ENCODE measurements at regions not wholly inside any gene's neighbourhood (a gene's known extent, or its start where the extent isn't known, plus 50 kb on each side); places are given as distances from the start of the nearest gene placed in this dataset.

- H3K4me3 ChIP-seq (ENCODE audit: low read length): no peak overlapping the region
- intact Hi-C loops (cut with DNase I): no loop called here
- ATAC-seq (no peak), DNase-seq (no peak)
- 74% methylated on average over 1 of the region's 1 CpG for WGBS
- H3K9me3 ChIP-seq (ENCODE audit: control insufficient read depth, low read length): no peaks in the 10 kb centered on the region
- H3K27me3 ChIP-seq (ENCODE audit: control insufficient read depth, insufficient read depth): no peaks in the 10 kb centered on the region
- no peak overlapping the region for H3K27ac ChIP-seq (ENCODE audit: low read length)
- H3K4me1 ChIP-seq (ENCODE audit: control insufficient read depth, insufficient read depth, low read length): no peaks in the 10 kb centered on the region
Measured at GRCh38 chrX:147763131-147763530, 148.6 kb upstream of the FMR1 start.

DNA sequence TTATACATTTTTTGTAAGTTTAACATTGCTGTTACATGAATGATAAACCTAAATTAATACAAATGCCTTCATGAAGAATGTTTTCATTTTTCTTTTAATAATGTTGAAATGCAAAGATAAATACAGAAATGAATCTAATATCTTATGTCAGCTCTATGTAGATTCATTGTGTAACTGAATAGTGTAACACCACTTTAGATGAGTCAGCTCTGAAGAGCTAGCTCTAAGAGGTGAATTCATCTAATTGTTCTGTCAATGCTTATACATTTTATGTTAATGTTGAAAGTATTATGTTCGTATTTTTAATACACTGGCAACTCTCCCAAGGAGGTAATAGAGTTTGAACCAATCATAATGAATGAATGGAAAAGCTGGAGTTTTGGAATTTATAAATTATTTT lies 146.9 kb upstream of the FMR1 start:
- 49% methylated on average over 1 of the region's 1 CpG for WGBS
- Histone ChIP-seq H3K4me1 (ENCODE audit: control insufficient read depth, insufficient read depth, low read length) (no peaks in the 10 kb centered on the region), H3K4me3 (ENCODE audit: low read length) (no peak overlapping the region), H3K27me3 (ENCODE audit: control insufficient read depth, insufficient read depth) (no peaks in the 10 kb centered on the region), H3K27ac (ENCODE audit: low read length) (no peak overlapping the region), H3K9me3 (ENCODE audit: control insufficient read depth, low read length) (no peaks in the 10 kb centered on the region)
- no peak for DNase-seq
- intact Hi-C loops (cut with DNase I): no loop called here
- no peak for ATAC-seq

- Histone ChIP-seq H3K27me3 (ENCODE audit: control insufficient read depth, insufficient read depth) (no peaks in the 10 kb centered on the region), H3K4me1 (ENCODE audit: control insufficient read depth, insufficient read depth, low read length) (no peaks in the 10 kb centered on the region), H3K4me3 (ENCODE audit: low read length) (no peak overlapping the region), H3K9me3 (ENCODE audit: control insufficient read depth, low read length) (no peaks in the 10 kb centered on the region), H3K27ac (ENCODE audit: low read length) (no peak overlapping the region)
- ATAC-seq: no peak
- no peak for DNase-seq
- intact Hi-C loops (cut with DNase I): no loop called here
- WGBS: 96% methylated on average over 1 of the region's 1 CpG
Measured at GRCh38 chrX:147770858-147771257, 140.9 kb upstream of the FMR1 start.

DNA sequence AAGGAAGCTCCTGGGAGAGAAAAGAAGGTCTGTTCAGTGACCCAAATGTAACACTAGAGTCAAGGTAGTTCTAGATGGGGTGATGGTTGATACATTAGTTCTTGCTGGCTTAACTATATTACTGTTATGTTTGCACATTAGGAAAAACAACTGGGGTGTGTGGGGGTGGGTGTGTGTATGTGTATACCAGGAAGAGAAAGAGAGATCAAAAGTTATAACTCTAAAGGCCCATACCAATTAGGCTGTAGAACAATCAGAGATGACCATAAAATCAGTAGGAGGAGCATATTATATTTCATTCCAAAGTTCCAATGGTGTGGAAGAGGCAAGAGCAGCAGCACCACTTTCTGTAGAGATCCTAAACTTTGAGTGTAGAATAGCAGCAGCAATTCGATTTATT lies 134.7 kb upstream of the FMR1 start:
- no peak for ATAC-seq
- no peak overlapping the region for H3K27ac ChIP-seq (ENCODE audit: low read length)
- no peak for DNase-seq
- no peaks in the 10 kb centered on the region for H3K9me3 ChIP-seq (ENCODE audit: control insufficient read depth, low read length)
- intact Hi-C loops (cut with DNase I): no loop called here
- H3K4me1 ChIP-seq (ENCODE audit: control insufficient read depth, insufficient read depth, low read length): no peaks in the 10 kb centered on the region
- no peak overlapping the region for H3K4me3 ChIP-seq (ENCODE audit: low read length)
- no peaks in the 10 kb centered on the region for H3K27me3 ChIP-seq (ENCODE audit: control insufficient read depth, insufficient read depth)
- 72% methylated on average over 1 of the region's 1 CpG for WGBS

DNA sequence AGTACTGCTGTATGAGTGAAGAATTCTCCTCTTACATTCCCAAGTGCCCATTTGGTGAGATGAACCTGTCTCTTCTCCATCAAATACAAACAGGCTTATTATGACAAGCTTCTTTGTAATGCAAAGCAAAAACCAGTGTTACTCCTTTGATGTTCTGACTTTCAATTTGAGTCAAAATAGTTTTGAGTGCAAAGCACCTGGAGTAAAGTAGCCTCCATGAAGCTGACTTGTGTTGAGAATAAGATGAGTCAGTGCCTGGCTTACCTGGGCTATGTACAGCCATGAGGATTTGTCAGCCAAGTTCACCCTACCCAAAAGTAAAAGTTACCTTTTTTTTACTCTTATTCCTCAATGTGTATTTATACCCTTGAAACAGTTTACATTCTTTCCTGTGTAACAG lies 132.5 kb upstream of the FMR1 start:
- no peaks in the 10 kb centered on the region for H3K27me3 ChIP-seq (ENCODE audit: control insufficient read depth, insufficient read depth)
- no peaks in the 10 kb centered on the region for H3K9me3 ChIP-seq (ENCODE audit: control insufficient read depth, low read length)
- H3K4me1 ChIP-seq (ENCODE audit: control insufficient read depth, insufficient read depth, low read length): no peaks in the 10 kb centered on the region
- H3K27ac ChIP-seq (ENCODE audit: low read length): no peak overlapping the region
- no peak for DNase-seq
- ATAC-seq: no peak
- intact Hi-C loops (cut with DNase I): no loop called here
- no peak overlapping the region for H3K4me3 ChIP-seq (ENCODE audit: low read length)

DNA sequence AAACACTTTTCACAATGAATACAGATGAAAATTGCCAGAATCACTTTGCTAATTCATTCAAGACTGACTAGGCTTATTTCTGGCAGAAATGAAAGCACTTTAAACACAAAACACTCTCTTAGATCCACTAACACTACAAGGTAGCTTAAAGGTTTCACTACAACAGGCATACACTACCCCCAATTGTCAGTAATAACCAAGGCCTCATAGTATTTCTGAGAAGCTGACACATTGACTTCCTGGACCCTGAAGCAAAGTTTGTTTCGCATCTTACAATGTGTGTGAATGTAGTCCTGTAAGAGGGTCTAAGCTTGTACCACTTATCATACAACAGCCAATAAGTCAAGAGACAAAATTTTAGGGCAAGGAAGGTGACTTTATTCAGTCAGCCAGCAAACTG lies 129.9 kb upstream of the FMR1 start:
- Histone ChIP-seq H3K4me3 (ENCODE audit: low read length) (no peak overlapping the region), H3K4me1 (ENCODE audit: control insufficient read depth, insufficient read depth, low read length) (no peaks in the 10 kb centered on the region), H3K9me3 (ENCODE audit: control insufficient read depth, low read length) (no peaks in the 10 kb centered on the region), H3K27me3 (ENCODE audit: control insufficient read depth, insufficient read depth) (no peaks in the 10 kb centered on the region), H3K27ac (ENCODE audit: low read length) (no peak overlapping the region)
- ATAC-seq (no peak), DNase-seq (no peak)
- 85% methylated on average over 1 of the region's 1 CpG for whole genome bisulfite sequencing
- intact Hi-C loops (cut with DNase I): no loop called here

DNA sequence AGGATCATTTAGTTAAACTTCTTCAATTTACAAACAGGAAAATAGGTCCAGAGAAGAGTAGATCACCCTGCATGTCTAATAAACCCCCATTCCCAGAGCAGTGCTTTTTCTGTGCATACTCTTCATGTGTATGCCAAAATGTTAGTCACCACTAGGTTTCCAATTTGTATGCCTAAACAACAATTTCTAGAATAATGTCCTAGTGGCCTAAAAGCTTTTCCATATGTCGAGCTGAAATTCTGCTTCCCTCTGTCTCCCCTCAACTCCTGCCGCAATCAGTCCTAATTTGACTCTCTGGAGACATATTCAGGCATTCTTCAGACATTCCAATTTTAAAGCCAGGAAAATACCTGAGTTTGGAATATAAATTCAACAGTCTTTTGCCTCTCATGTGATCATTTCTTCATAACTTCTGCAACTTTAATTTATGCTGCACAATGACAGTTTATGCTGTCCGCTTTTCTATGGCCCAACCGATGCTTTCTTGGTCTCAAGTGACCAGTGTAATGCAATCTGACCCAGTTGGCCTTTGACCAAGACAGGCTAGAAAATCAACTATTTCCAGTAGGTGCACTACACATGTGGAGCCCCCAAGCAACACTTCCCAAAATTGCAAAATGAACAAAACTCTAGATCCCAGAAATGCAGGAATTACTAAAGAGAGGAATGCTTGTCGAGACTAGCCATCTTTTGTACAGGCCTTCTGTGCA lies 122.9 kb upstream of the FMR1 start:
- no peak for DNase-seq
- intact Hi-C loops (cut with DNase I): no loop called here
- WGBS: 75% methylated on average over 5 of the region's 5 CpGs

DNA sequence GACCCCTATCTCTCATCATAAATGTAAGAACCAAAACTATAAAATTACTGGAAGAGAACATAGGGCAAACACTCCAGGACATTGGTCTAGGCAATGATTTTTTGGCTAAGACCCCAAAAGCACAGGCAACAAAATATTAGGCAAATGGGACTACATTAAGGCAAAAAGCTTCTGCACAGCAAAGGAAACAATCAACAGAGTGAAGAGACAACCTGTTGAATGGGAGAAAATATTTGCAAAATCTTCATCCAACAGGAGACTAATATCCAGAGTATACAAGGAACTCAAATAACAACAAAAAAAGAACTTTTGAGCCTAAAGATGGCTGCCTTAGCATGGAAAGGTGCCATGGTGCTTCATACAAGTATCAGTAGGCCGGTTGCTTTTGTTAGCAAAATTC lies 111.1 kb upstream of the FMR1 start:
- Histone ChIP-seq H3K27me3 (ENCODE audit: control insufficient read depth, insufficient read depth) (no peaks in the 10 kb centered on the region), H3K4me3 (ENCODE audit: low read length) (no peak overlapping the region), H3K9me3 (ENCODE audit: control insufficient read depth, low read length) (no peaks in the 10 kb centered on the region), H3K4me1 (ENCODE audit: control insufficient read depth, insufficient read depth, low read length) (no peaks in the 10 kb centered on the region), H3K27ac (ENCODE audit: low read length) (no peak overlapping the region)
- WGBS: 86% methylated on average over 1 of the region's 1 CpG
- ATAC-seq: no peak
- DNase-seq: no peak
- intact Hi-C loops (cut with DNase I): no loop called here

More for the DNA sequence above, 122.9 kb upstream of the FMR1 start:
- H3K27ac ChIP-seq (ENCODE audit: low read length): no peak overlapping the region
- ATAC-seq: no peak
- H3K9me3 ChIP-seq (ENCODE audit: control insufficient read depth, low read length): no peaks in the 10 kb centered on the region
- H3K4me1 ChIP-seq (ENCODE audit: control insufficient read depth, insufficient read depth, low read length): no peaks in the 10 kb centered on the region
- H3K4me3 ChIP-seq (ENCODE audit: low read length): no peak overlapping the region
- H3K27me3 ChIP-seq (ENCODE audit: control insufficient read depth, insufficient read depth): no peaks in the 10 kb centered on the region

GRCh38 chrX:147803948-147804347 lies 107.8 kb upstream of the FMR1 start:
- no peaks in the 10 kb centered on the region for H3K27me3 ChIP-seq (ENCODE audit: control insufficient read depth, insufficient read depth)
- ATAC-seq (peak in 1 of 2 donors; percentile 38), DNase-seq (no peak)
- intact Hi-C loops (cut with DNase I): no loop called here
- H3K27ac ChIP-seq (ENCODE audit: low read length): no peak overlapping the region
- no peaks in the 10 kb centered on the region for H3K4me1 ChIP-seq (ENCODE audit: control insufficient read depth, insufficient read depth, low read length)
- no peaks in the 10 kb centered on the region for H3K9me3 ChIP-seq (ENCODE audit: control insufficient read depth, low read length)
- H3K4me3 ChIP-seq (ENCODE audit: low read length): no peak overlapping the region
- 7% methylated on average over 2 of the region's 2 CpGs for WGBS

GRCh38 chrX:147811803-147812202 lies 99.9 kb upstream of the FMR1 start:
- H3K27me3 ChIP-seq (ENCODE audit: control insufficient read depth, insufficient read depth): no peaks in the 10 kb centered on the region
- no peaks in the 10 kb centered on the region for H3K9me3 ChIP-seq (ENCODE audit: control insufficient read depth, low read length)
- ATAC-seq: no peak
- no peak overlapping the region for H3K27ac ChIP-seq (ENCODE audit: low read length)
- 71% methylated on average over 2 of the region's 2 CpGs for WGBS
- no peaks in the 10 kb centered on the region for H3K4me1 ChIP-seq (ENCODE audit: control insufficient read depth, insufficient read depth, low read length)
- H3K4me3 ChIP-seq (ENCODE audit: low read length): no peak overlapping the region
- no peak for DNase-seq
- intact Hi-C loops (cut with DNase I): no loop called here

DNA sequence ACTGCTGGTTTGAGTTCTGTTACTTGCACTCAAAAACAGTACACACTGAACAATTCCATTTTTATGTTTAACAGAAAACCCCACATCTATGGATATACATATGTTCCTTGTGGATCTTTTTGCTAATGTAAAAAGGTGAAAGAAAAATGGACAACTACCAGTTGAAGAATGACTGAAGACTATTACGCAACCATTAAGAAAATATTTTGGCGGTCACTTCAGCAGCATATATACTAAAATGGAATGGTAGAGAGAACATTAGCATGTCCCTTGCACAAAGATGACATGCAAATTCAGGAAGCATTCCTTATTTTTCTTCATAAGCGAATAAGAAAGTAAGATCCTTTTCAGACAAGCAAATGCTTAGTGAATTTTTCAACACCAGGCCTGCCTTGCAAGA lies 84.6 kb upstream of the FMR1 start:
- Histone ChIP-seq H3K9me3 (ENCODE audit: control insufficient read depth, low read length) (no peaks in the 10 kb centered on the region), H3K27ac (ENCODE audit: low read length) (no peak overlapping the region), H3K27me3 (ENCODE audit: control insufficient read depth, insufficient read depth) (no peaks in the 10 kb centered on the region), H3K4me1 (ENCODE audit: control insufficient read depth, insufficient read depth, low read length) (no peaks in the 10 kb centered on the region), H3K4me3 (ENCODE audit: low read length) (no peak overlapping the region)
- DNase-seq (no peak), ATAC-seq (no peak)
- WGBS: 95% methylated on average over 3 of the region's 3 CpGs
- intact Hi-C loops (cut with DNase I): no loop called here

- H3K27me3 ChIP-seq (ENCODE audit: control insufficient read depth, insufficient read depth): no peaks in the 10 kb centered on the region
- DNase-seq (no peak), ATAC-seq (no peak)
- H3K9me3 ChIP-seq (ENCODE audit: control insufficient read depth, low read length): no peaks in the 10 kb centered on the region
- 89% methylated on average over 16 of the region's 16 CpGs for WGBS
- no peak overlapping the region for H3K27ac ChIP-seq (ENCODE audit: low read length)
- intact Hi-C loops (cut with DNase I): no loop called here
- no peaks in the 10 kb centered on the region for H3K4me1 ChIP-seq (ENCODE audit: control insufficient read depth, insufficient read depth, low read length)
- no peak overlapping the region for H3K4me3 ChIP-seq (ENCODE audit: low read length)
Measured at GRCh38 chrX:147828719-147829118, 83.0 kb upstream of the FMR1 start.

Data from right cardiac atrium (tissue), 5 donors.